COLO829 (cell line): ENCODE measurements at regions not wholly inside any gene's neighbourhood (a gene's known extent, or its start where the extent isn't known, plus 50 kb on each side); places are given as distances from the start of the nearest gene placed in this dataset.
A peak's percentile ranks its signal among the peaks of the same experiment; 100 is the strongest.

Source experiments
- DNase-seq: peaks from one replicate; pipeline ENCODE4 v3.0.0; 2012; ENCODE audit warnings: low spot score

DNA sequence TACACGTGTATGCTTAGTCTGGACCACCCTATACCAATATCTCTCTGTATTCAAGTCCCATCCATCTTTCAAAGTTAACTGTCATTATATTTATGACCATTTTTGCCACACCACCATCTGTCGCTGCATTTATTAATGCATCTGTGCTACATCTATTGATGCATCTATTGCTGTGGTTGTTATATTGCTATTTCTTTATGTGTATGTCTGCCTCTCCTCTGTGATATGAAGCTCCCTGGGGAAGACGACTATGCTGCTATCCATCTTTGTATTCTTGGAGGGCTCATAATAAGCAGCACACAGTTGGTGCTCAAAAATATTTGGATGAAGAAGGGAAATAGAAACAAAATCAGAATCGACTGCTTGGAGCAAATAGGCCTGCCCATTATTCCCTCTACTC lies 357.6 kb downstream of the RPS29 start:
- DNase-seq = no peak

DNA sequence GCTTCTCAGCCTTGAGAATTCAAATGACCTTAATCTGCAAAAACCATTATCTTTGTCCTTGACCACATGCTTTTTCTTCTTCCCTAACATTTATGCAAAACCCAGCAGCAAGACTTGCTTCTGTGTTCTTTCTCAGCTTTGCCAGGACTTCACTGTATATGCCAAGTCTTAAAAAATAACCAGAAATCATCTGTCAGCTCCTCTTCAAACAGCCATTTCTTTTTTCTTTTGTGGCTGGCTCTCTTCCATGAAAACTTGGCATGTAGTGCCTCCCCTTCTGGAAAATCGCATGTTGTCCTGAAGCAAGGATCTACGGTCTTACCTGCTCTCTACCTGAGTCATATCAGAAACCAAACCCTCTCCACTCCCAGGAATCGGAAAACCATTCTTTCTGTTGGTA lies 364.9 kb downstream of the RPS29 start:
- DNase-seq = no peak

DNA sequence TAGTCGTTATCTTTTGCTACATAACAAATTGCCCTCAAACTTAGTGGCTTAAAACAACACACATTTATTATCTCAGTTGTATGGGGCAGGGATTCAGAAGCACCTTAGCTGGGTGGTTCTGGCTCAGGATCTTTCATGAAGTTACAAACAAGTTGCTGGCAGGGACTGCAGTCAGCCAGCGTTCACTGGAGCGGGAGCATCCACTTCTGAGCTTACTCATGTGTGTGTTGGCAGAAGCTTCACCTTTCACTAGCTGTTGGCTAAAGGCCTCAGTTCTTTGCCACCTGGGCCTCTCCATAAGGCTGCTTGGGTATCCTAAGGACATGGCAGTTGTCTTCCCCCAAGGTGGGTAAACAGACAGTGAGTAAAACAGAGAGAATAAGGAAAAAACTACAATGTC lies 365.7 kb downstream of the RPS29 start:
- no peak for DNase-seq

DNA sequence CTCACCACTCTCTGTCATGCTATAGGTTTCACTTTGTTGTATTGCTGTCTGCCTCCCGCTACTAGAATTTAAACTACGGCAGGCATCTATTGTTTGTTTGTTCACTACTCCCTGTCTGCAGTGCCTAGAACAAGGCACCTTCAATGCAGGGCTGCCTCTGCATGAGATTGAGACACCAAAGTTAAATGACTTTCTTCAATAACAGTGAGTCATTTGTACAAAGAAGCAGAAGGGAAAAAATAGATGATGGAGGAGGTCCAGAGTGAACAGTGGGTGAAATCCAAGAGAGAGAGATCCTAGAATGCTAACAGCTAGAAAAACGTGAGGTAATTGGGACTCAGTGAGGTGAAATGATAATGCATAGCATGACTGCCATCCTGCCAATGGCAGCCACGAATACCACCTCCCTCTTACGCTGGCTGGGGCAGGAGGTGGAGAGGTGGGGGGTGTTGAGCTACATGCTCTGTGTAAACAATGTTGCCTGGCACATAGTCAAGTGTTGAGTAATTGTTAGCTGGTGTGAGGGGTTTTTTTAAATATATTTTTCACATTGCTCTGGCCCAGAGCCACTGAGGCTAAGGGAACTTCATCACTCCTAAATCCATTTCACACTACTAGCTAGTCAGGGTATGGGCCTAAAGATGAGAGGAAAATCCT lies 367.6 kb downstream of the RPS29 start:
- DNase-seq = no peak

DNA sequence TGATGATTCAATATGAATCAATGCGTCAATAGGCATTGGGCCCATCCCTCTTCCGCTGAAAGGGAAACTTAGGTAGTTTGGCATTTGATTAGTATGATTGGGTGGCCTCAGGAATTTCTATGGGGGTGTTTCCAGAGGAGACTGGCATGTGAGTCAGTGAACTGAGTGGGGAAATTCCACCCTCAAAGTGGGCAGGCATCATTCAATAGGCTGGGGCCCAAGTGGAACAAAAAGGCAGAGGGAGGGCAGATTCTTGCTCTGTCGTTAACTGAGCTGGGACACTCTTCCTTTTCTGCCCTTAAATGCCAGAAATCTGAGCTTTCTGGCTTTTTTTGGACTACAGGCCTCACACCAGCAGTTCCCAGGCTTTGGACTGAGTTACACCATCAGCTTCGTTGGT lies 373.5 kb downstream of the RPS29 start:
- no peak for DNase-seq

DNA sequence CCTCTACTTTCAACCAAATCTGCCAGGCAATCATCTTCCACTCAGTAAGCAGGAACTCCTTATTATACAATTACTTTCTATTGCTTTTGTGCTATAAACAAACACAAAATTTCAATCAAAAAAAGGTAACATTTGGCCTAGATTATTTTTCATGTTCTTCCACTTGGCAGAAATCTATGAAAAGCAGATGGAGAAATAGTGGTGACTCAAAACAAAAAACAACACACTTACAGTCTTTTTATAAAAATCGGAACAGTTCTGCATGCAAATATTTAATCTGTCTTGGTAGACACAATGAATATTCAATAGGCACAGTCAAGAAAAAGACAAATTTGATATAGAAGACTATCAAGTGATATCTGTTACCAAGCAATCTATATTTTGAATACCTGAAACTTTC lies 376.8 kb downstream of the RPS29 start:
- DNase-seq = no peak

DNA sequence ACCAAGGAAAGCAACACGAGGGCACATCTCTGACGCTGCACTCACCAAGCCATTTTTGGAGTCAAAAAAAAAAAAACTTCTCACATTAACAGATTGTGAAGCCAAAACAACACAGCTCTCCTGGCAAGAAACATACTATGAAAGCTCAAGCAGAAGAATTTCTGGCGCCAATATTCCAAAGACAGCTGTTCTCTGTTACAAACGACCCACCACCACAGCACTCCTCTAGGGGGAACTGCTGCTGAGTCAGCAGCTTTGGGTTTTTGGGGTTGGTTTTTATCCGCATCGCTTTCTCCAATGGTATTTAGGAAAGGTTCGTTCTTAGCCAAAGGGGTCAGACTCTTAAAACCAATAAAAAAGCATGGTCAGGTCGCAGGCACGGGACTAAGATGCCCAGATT lies 379.4 kb downstream of the RPS29 start:
- no peak for DNase-seq

DNA sequence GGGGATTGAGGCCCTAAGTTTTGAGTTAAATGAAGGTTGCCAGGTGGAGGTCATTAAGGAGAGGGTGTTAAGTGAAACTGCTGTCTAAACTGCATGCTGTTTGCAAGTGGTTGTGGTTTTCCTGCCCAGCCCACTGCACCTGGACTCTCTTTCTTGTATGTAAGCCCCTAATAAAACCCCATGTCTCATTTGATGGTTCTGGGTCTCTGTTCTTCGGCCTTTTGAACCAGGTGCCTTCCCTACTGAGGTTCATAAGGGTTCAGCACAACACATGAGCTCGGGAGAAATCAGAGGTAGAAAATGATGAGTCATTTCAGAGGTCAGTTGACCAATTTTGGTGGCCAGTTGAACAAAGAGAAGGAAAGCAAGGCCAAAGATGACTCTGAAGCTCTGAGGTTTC lies 382.5 kb downstream of the RPS29 start:
- DNase-seq = no peak

DNA sequence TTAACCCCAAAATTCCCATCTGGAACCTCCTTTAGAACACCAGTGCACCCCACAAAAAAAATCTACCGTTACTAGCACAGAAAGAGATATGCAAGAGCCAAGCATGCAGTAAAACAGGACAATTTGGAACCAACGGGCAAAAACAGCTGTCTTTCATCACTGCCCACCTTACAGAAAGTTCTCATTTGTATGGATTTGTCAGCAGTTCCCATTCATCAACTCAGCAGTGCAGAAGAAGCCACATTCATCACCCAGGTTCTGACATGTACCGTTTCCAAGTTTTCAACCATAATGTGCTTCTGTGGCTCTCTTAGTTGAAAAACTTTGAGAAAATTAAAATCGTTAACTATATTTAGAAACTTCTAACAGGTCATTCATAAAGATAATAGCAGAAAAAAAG lies 387.0 kb downstream of the RPS29 start:
- no peak for DNase-seq

DNA sequence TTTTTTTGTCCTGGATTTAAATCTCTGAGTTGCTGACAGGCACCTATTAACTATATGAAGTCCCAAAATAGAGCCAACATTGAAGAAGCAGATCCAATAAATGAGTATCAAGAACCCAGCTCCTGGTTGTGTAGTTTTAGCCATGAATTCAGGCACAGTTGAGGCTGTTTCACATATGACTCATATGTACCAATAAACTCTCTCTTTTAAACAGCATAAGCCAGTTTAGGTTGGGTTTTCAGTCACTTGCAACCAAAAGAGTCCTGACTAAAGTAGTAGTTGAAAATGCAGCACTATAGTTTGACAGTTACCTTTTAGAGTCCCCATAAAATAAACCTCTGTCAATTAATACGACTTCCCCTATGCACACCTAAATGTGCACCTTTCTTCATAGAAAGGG lies 389.9 kb downstream of the RPS29 start:
- no peak for DNase-seq

DNA sequence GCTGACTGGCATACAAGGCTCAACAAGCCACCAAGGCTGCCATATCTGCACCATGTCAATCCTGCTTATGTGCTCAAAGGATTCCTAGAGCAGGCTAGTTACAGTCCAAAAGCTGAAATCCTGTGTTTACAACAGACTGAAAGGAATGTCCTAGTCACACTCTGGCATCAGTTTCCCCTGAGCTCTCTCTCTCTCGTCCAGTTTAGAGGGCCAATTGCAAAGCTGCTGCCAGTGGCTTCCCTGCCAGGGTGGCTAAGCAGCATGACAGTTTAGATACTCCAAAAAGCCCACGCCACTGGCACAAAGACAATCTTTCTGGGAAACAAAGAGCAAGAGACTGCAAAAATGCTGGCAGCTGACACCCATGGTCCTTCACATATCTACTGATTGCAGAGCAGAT lies 392.1 kb downstream of the RPS29 start:
- no peak for DNase-seq

DNA sequence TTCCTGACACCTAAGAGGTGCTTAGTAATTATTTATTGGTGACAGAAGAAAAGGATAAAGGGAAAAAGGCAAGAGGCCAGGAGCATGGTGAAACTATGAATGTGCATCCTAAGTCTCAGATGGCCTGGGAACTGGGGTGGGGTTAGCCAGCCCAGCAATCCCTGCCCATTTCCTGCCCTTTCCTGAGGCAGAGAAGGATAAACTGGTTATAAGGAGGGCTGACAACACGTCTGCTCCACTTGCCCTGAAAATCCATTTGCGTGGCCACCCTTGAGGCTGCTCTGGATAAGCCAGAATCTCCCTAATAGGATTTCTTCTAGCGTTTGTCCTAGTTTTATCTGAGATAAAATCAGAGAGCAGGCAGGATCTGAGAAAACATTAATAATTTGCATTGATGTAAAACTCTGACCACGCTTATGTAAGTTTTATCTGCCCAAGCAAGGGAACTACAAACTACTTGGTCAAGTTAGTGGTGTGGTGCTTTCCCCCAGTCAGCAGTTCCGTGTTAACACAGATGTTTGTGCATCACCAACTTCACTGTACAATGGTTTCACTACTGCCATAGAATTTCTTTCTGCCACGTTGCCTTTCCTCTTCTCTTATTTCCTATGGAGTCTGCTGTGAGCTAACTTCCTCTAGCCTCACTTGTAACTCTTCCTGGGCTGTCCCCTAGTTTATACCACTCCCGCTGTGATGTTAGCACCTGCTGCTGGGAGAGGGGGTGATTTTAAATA lies 392.7 kb downstream of the RPS29 start:
- no peak for DNase-seq

DNA sequence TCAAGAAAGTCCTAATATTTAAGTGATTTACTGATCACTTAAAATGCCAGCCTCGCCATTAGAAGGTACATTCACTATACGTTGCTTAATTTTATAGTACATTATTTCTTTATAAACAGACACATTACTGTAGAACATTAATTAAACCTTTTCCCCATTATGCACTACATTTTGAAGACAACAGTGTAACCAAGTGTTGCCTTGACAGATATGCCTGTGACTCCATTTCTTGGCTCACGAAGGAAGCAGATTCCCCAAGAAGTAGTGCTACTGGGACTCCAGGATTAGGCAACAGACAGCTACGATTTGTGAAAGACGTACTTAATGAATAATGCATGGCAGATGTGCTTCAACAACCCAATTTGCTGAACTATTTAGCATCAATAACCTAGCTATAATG lies 394.8 kb downstream of the RPS29 start:
- no peak for DNase-seq

DNA sequence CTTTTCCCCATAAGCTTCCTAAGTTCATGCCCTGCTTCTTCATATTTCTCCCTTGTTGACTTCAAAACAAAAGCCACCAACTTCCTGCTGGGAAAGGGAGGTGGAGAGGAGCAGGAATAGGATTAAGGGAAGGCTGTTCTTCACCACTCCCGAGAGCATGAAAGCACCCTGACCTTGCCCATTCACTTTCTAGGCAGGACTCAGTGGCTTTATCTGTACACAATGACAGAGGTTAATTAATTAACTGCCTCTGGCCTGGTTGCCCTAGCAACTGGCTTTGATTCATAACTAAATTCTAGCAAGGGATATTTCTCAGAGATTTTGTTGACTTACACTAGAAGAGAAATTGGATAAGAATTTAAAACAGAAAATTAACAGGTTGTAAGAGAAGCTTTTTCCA lies 396.8 kb downstream of the RPS29 start:
- no peak for DNase-seq

DNA sequence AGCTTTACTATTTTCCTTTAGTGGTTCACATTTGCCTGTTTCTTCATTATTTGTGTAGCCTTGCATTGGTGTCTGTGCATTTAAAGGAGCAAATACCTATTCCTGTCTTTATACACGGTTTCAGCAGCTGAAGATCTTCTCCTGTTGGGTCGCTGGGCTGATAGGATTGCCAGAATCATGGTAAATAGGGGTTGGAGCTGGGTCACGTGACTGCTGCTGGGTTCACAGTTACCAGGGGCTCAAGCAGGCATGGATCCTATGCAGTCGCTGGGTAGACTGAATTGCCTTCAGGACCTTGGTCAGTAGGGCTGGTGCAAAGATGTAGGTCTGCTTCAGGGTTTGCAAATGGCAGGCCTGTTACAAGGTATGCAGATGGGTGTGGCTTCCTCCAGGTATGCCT lies 398.4 kb downstream of the RPS29 start:
- no peak for DNase-seq

DNA sequence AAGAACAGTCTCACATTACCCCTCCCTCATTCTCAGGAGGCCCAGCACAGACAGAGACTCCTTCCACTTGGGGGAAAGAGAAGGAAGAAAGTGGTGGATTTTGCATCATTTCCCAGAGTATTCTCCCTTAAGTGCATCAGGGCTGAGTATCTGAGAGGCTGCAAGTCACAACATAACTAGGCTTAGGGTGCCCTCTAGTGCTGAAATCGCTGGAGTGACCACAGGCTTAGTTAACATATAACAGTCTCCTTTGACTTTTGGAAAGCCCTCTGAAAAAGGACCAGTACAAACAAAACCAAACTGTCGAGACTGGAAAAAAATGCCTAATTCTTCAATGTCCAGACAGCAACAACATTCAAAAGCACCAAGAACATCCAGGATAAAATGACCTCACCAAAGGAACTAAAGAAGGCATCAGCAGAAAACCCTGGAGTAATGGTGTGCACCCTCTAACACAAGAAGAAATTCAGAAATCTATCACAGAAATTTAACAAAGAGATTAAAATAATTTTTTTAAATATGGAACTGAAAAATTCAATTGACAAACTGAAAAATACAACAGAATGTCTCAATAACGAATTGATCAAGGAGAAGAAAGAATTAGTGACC lies 412.3 kb downstream of the RPS29 start:
- DNase-seq = peak; percentile 58

DNA sequence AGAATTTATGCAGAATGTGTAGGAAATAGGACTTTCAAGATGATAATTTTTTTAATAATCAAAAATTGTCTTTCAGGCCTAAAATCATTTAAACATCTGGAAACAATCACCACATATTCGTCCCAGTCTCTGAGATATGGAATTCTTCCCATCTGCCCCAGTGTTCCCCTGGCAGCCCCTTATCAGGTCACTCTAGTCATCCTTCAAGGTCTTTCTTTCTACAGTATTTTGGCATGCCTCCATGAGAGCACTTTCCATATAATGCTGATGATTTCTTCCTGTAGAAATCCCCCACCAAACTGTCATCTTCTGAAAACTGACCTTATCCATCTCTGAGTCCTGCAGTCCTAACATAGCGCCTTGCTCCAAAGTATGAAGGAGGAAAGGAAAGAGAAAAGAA lies 422.1 kb downstream of the RPS29 start:
- no peak for DNase-seq

DNA sequence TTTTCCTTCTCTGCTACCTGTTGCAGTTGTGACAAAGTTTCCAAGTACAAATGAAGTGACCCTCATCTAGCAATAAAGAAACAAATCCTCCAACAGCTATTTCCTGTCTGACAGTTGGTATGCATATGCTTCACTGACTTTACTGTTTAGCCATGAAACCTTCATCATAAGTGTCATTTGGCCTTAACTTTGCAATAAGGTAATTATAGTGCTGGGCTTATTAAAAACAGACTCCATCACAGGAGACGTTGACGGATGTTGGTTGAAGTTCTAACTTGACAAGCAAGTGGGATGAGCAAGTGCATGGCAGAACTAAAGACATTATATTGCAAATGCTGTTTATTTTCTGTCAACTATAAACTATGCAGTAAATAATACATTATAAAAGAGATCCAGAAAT lies 425.2 kb downstream of the RPS29 start:
- DNase-seq = no peak

DNA sequence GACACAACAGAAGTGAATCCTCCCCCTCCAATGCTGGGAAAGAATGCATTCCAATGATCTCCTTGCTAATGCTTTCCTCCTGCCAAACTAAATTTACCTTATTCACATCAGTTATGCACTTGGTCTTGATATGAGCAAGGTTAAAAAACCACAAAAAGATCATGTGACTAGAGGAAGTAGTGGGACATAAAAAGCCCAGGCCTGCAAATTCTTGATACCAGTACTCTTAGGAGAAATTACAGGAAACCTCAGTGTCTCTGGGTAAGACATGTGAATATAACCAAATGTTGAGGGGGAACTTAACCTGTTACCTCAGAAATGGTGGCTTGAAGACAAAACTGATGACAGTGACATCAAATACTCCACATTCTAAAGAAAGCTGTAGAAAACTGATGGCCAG lies 427.1 kb downstream of the RPS29 start:
- no peak for DNase-seq

DNA sequence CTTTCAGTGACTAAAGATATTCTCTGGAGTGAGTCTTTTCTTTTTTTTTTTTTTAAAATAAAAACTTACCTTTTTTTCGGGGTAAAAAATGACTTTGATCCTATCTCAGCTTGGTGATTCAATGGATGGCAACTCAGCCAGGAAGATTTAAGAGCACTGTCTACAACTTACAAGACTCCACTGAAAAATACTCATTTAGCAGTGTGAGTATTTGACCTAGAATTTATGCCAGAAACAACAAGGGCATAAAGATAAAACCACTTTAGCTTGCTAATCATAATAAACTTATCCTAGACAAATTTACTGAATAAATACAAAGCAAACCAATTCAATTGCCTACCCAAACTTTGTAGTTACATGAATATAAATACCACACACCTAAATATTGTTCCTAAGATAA lies 446.6 kb downstream of the RPS29 start:
- DNase-seq = no peak

DNA sequence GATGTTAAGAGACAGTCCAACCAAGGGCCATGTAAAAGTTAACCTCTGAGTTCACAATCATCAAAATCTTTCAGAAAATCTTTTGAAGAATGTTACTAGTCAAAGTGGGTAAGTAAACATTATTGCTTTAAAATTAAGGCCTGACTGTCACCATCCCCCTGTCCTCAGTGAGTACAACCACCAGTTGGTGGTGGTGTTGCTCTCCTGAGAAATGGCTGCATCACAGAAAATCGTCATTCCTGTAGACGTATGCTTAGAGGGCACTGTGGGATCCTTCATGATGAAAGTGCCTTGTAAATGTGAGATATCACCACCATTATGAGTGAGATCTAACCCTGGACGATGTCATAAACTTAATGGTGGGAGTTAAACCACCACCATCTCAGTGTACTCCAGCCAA lies 451.2 kb downstream of the RPS29 start:
- DNase-seq = no peak

DNA sequence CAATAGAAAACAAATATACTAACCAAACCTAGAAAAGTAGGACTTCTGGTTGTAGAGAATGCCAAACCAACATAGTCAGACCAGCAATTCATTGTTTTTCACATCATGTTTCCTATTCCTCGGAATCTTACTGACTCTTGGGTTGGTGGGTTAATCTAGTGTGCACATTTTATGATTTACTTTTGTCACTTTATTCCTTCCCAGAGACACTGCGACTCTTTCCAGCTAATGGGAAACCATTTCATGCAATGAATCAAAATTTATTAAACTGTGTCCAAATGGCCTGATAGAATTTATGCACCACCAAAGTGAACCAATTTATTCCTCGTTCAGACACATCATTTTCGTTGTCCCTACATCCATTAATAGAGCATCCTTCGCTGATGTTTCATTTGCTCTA lies 464.9 kb downstream of the RPS29 start:
- no peak for DNase-seq

DNA sequence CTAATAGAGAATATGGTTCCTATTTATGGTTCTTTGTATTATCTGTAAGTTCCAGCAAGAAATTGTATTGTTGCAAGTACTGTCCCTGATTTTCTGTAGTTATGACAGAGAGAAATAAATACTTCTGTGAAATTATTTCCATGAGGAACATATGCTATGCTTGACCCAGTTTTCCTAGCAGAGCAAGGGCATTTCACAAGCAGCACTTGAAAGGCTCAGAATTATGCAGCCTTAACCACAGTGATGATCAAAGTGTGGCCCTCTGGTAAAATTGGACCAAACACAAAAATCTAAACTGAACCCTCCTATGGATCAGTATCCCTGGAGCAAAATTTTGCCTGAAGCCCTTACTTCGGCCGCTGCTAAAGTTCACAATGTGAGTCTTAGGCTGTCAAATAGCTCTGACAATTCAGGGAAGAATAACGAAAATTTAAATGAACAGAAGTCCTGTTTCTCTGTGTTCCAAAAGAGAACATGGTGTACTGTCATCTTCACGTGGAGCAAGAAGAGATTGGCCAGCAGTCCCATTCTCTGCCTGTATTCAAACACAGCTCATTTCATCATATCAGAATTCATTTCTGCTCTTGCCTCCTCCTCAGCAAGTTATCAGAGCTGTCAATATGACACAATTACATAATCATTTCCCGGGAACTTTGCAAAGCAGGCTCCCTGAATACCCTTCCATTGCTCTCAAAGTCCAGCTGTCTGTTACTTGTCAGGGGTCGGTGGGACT lies 471.9 kb downstream of the RPS29 start:
- no peak for DNase-seq
